Large intestine (tissue), 3 donors: ENCODE measurements at regions not wholly inside any gene's neighbourhood (a gene's known extent, or its start where the extent isn't known, plus 50 kb on each side); places are given as distances from the start of the nearest gene placed in this dataset.

ENCODE experiments used
- DNase-seq, 2 donors: peaks; one replicate each; pipeline versions ENCODE4 v3.0.0 to v3.0.0-alpha.2; 2013
- H3K27ac ChIP-seq: one replicate; pipeline ENCODE4 v1.5.1; 2013; ENCODE audit warnings: low read length
- H3K27me3 ChIP-seq: 2 replicates; pipeline ENCODE4 v1.6.1; 2013; ENCODE audit warnings: low read length; ENCODE audit not compliant: control insufficient read depth, insufficient read depth
- H3K36me3 ChIP-seq: 2 replicates; pipeline ENCODE4 v1.6.1; 2013; ENCODE audit warnings: low read length; ENCODE audit not compliant: control insufficient read depth, insufficient read depth
- H3K4me1 ChIP-seq: one replicate; pipeline ENCODE4 v1.6.1; 2013; ENCODE audit warnings: low read length; ENCODE audit not compliant: control insufficient read depth, insufficient read depth
- H3K4me3 ChIP-seq: one replicate; pipeline ENCODE4 v1.5.1; 2013; ENCODE audit warnings: low read length
- H3K9me3 ChIP-seq: one replicate; pipeline ENCODE4 v1.6.1; 2013; ENCODE audit warnings: mild to moderate bottlenecking, low read depth, low read length, moderate library complexity; ENCODE audit not compliant: control insufficient read depth
- WGBS: methylation state at CpG from one replicate; pipeline ENCODE4 v1.1.5; 2013; ENCODE audit warnings: low lambda C conversion rate; ENCODE audit not compliant: insufficient coverage; 5-methylcytosine and 5-hydroxymethylcytosine counted together

DNA sequence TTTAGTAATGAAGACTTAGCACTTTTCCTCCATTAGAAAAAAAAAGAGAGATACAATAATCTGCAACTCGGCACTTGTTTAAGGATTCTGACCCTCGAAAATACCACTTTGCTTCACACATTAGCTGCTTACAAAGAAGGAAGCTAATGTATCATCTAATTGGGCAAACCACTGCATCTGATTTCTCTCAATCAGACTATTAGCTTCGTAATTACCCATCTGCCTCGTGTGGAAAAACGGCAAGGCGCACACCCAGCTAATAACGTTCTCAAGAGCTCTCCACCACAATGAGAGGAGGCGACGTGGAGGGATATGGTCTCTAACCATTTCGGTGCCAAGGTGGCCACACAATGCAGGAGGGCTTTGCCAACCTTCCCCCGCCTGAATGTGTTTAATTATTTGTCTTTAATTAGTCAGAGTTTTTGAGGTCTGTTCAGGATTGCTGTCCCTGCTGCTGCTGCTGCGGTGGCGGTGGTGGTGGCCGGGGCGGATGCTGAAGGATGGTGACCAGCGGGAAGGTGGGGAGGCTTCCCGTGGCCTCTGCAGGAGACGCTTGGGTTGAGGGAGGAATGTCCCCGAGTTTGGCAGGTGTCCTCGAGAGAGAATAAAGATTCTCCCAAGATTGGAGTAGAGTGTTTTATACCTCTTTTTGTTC is 374.5 kb downstream of the RPS6KC1 start:
- no CpG with 5 or more reads among the region's 20 CpGs for WGBS
- no peaks in the 10 kb centered on the region for H3K4me1 ChIP-seq
- H3K9me3 ChIP-seq = no peaks in the 10 kb centered on the region
- H3K27ac ChIP-seq = no peak overlapping the region
- H3K4me3 ChIP-seq = no peak overlapping the region
- no peak for DNase-seq
- H3K27me3 ChIP-seq = peaks cover 3% of the 10 kb centered on the region
- H3K36me3 ChIP-seq = no peaks in the 10 kb centered on the region

DNA sequence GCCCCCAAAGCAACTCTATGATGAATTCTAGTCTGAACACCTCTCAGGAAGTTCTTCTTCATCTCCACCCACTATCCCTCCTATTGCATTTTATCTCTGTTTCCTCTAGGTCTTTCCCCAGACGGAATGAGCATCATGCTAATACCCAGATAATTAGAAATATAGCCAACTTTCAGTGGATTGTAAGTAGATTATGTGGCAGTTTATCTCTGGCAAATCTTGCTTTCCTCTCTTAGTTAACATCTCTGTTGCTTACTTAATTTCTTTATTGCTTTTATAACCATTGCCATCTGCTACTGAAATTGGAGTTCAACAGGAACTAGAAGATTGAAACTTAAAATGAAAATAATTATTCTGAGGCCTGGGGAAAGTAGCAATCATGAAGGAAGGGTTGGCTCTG is 378.6 kb downstream of the RPS6KC1 start:
- H3K4me1 ChIP-seq = no peaks in the 10 kb centered on the region
- no peak for DNase-seq
- H3K4me3 ChIP-seq = no peak overlapping the region
- no peaks in the 10 kb centered on the region for H3K36me3 ChIP-seq
- H3K27me3 ChIP-seq = no peaks in the 10 kb centered on the region
- no peaks in the 10 kb centered on the region for H3K9me3 ChIP-seq
- no peak overlapping the region for H3K27ac ChIP-seq
- 50% methylated on average over 1 of the region's 1 CpG for WGBS

DNA sequence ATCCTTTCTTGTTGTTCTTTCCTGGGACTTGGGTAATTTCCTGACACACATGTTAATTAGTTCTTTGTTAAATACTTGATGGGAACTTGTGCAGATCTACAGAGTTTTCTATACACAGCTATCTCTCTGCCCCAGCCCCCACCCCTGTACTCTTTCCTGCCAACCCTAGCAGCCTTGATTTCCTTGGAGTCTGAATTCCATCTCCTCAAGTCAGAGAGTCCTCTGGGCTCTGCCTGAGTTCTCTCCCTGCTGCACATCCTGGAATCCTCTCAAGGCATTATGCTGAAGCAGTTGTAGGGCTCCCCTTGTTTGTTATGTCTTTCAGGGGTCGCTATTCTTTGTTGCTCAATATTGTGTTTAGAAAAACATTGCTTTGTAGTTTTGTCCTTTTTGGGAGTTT is 384.7 kb downstream of the RPS6KC1 start:
- H3K27ac ChIP-seq = no peak overlapping the region
- no peaks in the 10 kb centered on the region for H3K9me3 ChIP-seq
- H3K4me3 ChIP-seq = no peak overlapping the region
- no peaks in the 10 kb centered on the region for H3K4me1 ChIP-seq
- H3K27me3 ChIP-seq = no peaks in the 10 kb centered on the region
- no peaks in the 10 kb centered on the region for H3K36me3 ChIP-seq
- WGBS = no CpG with 5 or more reads among the region's 1 CpG
- DNase-seq = no peak

DNA sequence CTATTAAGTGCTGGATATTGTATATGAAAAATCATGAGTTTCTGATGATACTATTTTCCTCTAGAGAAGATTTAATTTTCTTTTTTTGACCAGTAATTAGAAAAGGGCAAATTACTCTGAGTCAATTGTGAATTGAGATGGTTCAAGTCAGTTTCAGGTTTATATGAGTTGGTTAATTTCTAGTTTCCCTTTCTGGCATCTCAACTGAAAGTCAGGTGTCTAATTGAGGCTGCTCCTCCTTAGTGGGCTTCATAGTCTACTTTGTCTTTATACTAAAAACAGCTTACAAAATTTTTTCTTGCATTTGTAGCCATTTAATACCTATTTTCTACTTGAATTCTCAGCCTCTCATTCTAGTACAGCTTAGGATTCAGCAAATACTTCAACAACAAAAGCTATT is 387.3 kb downstream of the RPS6KC1 start:
- no peak overlapping the region for H3K4me3 ChIP-seq
- no peaks in the 10 kb centered on the region for H3K9me3 ChIP-seq
- H3K4me1 ChIP-seq = no peaks in the 10 kb centered on the region
- no peak for DNase-seq
- H3K36me3 ChIP-seq = no peaks in the 10 kb centered on the region
- no peak overlapping the region for H3K27ac ChIP-seq
- H3K27me3 ChIP-seq = no peaks in the 10 kb centered on the region

DNA sequence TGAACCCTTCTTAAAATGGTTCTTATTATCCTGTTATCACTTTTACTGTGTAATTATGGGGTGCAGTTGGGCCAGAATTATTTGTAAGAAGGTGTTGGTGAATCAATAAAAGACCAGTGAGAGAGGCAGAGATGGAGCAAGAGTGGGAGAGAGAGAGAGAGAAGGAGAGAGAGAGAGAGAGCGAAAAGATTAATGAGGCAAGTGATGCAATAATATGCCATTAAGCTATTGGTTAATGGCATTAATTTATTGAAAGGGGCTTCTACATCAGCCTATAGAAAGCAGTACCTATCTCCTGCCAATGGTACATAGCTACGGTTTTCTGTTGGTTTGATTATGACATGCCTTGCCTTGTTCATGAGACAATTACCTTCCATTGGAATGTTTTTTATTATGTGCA is 388.7 kb downstream of the RPS6KC1 start:
- Histone ChIP-seq H3K27me3 (no peaks in the 10 kb centered on the region), H3K9me3 (no peaks in the 10 kb centered on the region), H3K4me3 (no peak overlapping the region), H3K27ac (no peak overlapping the region), H3K36me3 (no peaks in the 10 kb centered on the region), H3K4me1 (no peaks in the 10 kb centered on the region)
- 100% methylated on average over 1 of the region's 2 CpGs for WGBS
- DNase-seq = no peak

DNA sequence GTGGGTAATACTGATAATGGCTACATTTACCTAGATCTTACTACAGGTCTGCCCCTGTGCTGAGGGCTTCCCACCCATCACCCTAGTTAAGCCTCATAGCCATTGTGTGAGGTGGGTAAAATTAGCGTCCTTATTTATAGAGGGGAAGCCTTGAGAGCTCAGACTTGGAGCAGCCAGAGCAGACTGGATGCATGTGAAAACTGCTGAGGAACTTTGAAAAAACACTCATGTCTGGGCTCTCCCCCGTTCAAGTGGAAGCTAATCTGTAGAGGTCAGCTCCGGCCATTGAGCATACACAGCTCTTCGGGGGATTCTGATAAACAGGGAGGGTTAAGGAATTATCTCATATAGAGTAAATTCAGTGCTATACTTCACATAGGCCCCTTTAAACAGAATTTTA is 389.7 kb downstream of the RPS6KC1 start:
- H3K9me3 ChIP-seq = no peaks in the 10 kb centered on the region
- WGBS = no CpG with 5 or more reads among the region's 4 CpGs
- H3K27me3 ChIP-seq = no peaks in the 10 kb centered on the region
- no peaks in the 10 kb centered on the region for H3K4me1 ChIP-seq
- no peaks in the 10 kb centered on the region for H3K36me3 ChIP-seq
- no peak overlapping the region for H3K4me3 ChIP-seq
- no peak for DNase-seq
- no peak overlapping the region for H3K27ac ChIP-seq

DNA sequence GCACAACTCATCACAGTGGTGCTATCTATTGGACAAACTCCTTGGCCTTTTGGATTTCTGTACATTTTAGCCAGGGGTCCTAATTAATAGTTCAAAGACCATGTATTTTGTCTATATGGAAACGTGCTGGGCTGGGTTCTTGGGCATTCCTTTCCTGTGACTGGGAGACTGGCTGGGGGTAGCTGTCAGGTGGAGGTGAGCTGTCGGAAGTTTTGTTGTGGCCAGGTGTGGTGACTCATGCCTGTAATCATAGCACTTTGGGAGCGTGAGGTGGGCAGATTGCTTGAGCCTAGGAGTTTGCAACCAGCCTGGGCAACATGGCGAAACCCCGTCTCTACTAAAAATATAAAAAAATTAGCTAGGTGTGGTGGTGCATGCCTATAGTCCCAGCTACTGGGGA is 392.4 kb downstream of the RPS6KC1 start:
- Histone ChIP-seq H3K27me3 (no peaks in the 10 kb centered on the region), H3K27ac (no peak overlapping the region), H3K4me3 (no peak overlapping the region), H3K4me1 (no peaks in the 10 kb centered on the region), H3K36me3 (no peaks in the 10 kb centered on the region), H3K9me3 (no peaks in the 10 kb centered on the region)
- DNase-seq = no peak
- WGBS = no CpG with 5 or more reads among the region's 5 CpGs

DNA sequence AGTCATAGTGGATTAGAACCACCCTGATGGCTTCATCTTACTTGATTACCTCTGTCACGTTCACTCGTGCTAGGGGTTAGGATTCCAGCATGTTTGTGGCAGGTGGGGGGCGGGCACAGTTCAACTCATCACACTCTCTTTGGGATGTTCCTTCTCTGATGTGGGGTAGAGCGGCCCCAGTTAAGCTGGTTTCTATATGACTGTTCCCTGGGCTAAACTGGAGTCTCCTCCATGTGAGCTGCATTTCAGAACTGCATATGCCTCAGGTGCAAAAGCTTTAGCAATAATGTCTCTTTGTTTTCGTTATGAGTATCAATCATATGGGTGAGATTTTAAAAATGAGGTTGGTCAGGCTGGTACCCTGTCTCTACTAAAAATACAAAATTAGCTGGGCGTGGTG is 393.2 kb downstream of the RPS6KC1 start:
- no peaks in the 10 kb centered on the region for H3K36me3 ChIP-seq
- no CpG with 5 or more reads among the region's 6 CpGs for WGBS
- H3K27ac ChIP-seq = no peak overlapping the region
- DNase-seq = no peak
- H3K9me3 ChIP-seq = no peaks in the 10 kb centered on the region
- H3K27me3 ChIP-seq = no peaks in the 10 kb centered on the region
- no peak overlapping the region for H3K4me3 ChIP-seq
- H3K4me1 ChIP-seq = no peaks in the 10 kb centered on the region

DNA sequence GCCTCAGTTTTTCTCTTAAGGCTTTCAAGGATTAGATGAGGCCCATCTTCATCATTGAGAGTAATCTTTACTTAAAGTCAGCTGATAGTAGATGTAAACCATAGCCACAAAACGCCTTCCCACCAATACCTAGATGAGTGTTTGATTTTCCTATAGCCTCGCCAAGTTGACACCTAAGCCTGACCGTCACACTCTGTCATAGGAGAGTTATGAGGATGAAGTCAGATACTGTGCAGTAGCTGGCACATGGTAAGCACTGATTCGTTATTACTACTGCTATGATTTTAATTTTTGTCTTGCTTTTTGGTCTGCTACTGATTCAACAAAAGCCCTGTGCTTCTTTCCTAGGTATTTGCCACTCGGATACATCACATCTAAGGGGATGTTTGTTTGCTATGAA is 395.5 kb downstream of the RPS6KC1 start:
- WGBS = no CpG with 5 or more reads among the region's 5 CpGs
- H3K4me3 ChIP-seq = no peak overlapping the region
- H3K36me3 ChIP-seq = no peaks in the 10 kb centered on the region
- no peaks in the 10 kb centered on the region for H3K27me3 ChIP-seq
- DNase-seq = no peak
- no peak overlapping the region for H3K27ac ChIP-seq
- no peaks in the 10 kb centered on the region for H3K9me3 ChIP-seq
- no peaks in the 10 kb centered on the region for H3K4me1 ChIP-seq

DNA sequence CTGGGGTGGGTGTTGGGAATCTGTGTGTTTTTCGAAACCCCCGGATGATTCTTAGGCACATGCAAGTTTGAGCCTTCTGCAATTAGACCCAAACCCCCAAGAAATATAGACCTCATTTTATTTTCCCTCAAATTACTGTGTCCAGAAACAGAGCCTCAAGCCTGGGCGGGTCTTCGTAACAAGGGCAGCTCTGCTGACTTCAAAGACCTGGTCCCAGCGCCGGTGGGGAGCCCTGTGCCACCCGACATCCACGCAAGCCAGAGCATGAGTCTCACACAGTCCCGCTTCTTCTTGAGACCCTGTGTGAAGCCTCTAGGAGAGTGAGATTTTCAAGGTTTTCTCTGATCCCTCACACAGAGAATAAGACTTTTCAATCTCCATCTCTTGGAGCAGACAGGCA is 397.3 kb downstream of the RPS6KC1 start:
- H3K4me1 ChIP-seq = no peaks in the 10 kb centered on the region
- no peak overlapping the region for H3K27ac ChIP-seq
- no peaks in the 10 kb centered on the region for H3K9me3 ChIP-seq
- no peaks in the 10 kb centered on the region for H3K36me3 ChIP-seq
- H3K4me3 ChIP-seq = no peak overlapping the region
- DNase-seq = no peak
- no peaks in the 10 kb centered on the region for H3K27me3 ChIP-seq
- no CpG with 5 or more reads among the region's 9 CpGs for WGBS

DNA sequence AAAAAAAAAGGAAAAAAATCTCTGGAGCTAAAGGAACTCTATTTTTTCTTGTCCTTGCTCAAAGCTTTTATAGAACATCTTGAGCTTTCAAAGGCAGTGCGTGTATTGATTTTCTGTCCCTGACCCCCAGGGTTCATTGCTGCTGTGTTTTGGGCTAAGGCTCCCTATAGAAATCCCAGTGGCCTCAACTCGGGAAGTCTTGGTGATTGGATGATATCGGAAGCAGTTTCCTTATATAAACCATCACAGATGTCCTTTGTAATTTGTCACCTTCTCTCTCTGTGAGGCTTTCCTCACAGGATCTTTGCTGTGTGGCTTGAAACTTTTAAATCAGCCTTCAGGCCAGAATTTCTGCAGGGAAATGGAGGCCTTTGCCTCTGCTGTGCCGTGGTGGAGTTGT is 397.7 kb downstream of the RPS6KC1 start:
- Histone ChIP-seq H3K4me1 (no peaks in the 10 kb centered on the region), H3K27me3 (no peaks in the 10 kb centered on the region), H3K9me3 (no peaks in the 10 kb centered on the region), H3K27ac (no peak overlapping the region), H3K36me3 (no peaks in the 10 kb centered on the region), H3K4me3 (no peak overlapping the region)
- no CpG with 5 or more reads among the region's 4 CpGs for WGBS
- DNase-seq = no peak
